ENCODE measurements at regions not wholly inside any gene's neighbourhood (a gene's known extent, or its start where the extent isn't known, plus 50 kb on each side); places are given as distances from the start of the nearest gene placed in this dataset.
"Not testable (repeated sequence)": the region's sequence is repeated elsewhere in the genome, so short reads cannot be mapped to it uniquely, and the experiment has no call there.

DNA sequence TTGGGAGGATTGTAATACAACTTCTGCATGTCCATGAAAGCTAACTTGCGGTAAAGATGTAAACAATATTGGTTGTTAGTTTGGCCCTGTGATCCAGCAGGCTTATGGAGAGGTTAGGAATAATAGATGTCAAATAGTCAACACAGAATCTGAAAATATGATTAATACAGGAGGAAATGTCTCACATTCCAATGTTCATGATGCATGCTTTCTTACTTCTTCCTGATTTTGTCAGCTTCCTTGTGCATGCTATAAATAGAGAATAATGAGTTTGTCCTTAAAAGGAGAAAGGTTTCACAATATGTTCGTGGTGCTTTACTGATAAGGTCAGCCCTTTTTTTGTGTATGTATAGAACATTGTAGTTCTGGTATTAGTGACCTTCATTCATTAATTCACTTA is 136.7 kb downstream of the MMUT start:
- no peaks in the 10 kb centered on the region for H3K36me3 Mint-ChIP-seq (ENCODE audit: low read depth)
- no peaks in the 10 kb centered on the region for H3K27me3 Mint-ChIP-seq (ENCODE audit: insufficient read depth)

DNA sequence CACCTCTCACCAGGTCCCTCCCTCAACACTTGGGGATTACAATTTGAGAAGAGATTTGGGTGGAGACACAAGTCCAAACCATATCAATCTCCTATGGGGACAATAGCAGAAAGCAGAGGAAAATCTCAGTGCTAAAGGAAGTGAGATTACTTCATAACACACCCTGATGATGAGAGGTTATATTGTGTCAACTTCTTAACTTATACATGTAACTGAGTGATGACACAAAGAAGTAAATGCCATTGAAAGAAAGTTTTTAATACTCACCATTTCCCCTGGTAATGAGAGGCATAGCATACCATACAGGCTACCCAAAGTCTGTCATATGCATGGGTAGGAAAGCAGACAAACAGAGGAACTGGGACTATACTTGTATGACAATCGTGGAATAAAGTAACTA is 137.2 kb downstream of the MMUT start:
- Mint-ChIP-seq H3K9me3 (no peaks in the 10 kb centered on the region), H3K4me3 (no peak overlapping the region), H3K4me1 (ENCODE audit: low read depth) (no peaks in the 10 kb centered on the region), H3K27ac (no peak overlapping the region), H3K27me3 (ENCODE audit: insufficient read depth) (no peaks in the 10 kb centered on the region), H3K36me3 (ENCODE audit: low read depth) (no peaks in the 10 kb centered on the region)
- intact Hi-C loops (cut with micrococcal nuclease): no loop called here
- DNase-seq (ENCODE audit: low spot score): no peak

More for the DNA sequence above, 136.7 kb downstream of the MMUT start:
- Mint-ChIP-seq H3K27ac (no peak overlapping the region), H3K4me3 (no peak overlapping the region), H3K4me1 (ENCODE audit: low read depth) (no peaks in the 10 kb centered on the region), H3K9me3 (no peaks in the 10 kb centered on the region)
- DNase-seq (ENCODE audit: low spot score): no peak
- intact Hi-C loops (cut with micrococcal nuclease): no loop called here

DNA sequence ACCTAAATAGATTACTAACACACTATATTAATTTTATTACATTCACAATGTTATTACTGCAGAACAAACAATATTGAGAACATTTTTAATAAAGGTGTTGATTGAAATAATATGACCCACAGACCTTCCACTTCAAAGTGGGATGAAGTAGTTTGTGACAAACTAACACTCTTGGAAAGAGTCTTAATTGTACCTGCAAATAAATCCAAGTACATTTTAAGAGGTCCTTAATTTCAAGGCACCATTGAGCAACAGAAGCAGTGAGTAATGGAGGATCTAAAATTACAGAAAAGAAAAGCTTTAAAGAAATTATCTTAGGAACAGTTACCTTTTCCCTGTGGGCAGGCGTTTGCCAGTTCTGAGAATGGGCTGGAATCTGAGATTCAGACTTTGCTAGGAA is 140.2 kb downstream of the MMUT start:
- DNase-seq (ENCODE audit: low spot score): no peak
- Mint-ChIP-seq H3K9me3 (no peaks in the 10 kb centered on the region), H3K4me1 (ENCODE audit: low read depth) (no peaks in the 10 kb centered on the region), H3K27ac (no peak overlapping the region), H3K27me3 (ENCODE audit: insufficient read depth) (no peaks in the 10 kb centered on the region), H3K36me3 (ENCODE audit: low read depth) (no peaks in the 10 kb centered on the region), H3K4me3 (no peak overlapping the region)
- intact Hi-C loops (cut with micrococcal nuclease): no loop called here

DNA sequence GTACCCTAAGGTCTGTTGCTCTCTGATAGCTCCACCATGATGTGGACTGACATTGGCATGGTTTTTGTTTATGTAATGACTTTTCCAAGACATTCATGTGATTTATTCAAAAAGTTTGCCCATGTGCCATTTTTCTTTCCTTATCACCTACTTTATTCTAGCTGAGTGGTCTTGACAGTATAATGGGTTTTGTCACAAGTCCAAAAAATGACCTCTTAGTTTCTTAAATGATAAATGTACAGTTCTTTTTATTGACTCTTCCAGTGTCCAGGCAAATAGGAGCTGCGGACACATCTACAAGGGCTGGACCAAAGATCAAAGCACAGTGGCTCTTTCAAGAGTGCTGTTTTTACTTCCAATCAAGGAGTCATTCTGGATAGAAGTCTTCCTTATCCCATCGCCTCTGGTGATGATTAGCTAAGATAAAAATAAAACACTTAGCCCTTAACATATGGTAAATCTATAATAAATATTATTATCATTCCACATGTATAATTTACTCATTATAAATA is 141.4 kb downstream of the MMUT start:
- no peaks in the 10 kb centered on the region for H3K27me3 Mint-ChIP-seq (ENCODE audit: insufficient read depth)
- no peak overlapping the region for H3K4me3 Mint-ChIP-seq

DNA sequence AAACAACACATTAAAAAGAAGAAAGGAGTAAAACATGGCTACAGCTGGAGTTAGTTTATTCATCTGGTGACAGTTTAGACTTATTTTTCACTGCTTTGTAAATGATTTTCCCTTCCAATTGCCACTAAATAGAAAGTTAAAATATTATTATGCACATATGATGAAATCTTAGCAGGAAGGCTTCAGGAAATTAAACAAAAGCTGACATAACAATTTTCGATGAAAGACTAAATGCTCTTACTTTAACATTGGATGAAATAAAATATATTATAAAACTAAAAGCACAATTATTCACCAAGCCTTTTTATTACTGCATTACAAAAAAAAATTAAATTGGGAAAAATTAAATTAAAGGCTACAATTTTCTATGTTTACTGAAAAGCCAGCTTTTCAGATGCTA is 158.0 kb downstream of the MMUT start:
- Mint-ChIP-seq H3K4me3 (no peak overlapping the region), H3K4me1 (ENCODE audit: low read depth) (no peaks in the 10 kb centered on the region), H3K27me3 (ENCODE audit: insufficient read depth) (no peaks in the 10 kb centered on the region), H3K27ac (no peak overlapping the region), H3K9me3 (no peaks in the 10 kb centered on the region), H3K36me3 (ENCODE audit: low read depth) (no peaks in the 10 kb centered on the region)
- DNase-seq (ENCODE audit: low spot score): no peak
- intact Hi-C loops (cut with micrococcal nuclease): no loop called here

More for the DNA sequence above, 141.4 kb downstream of the MMUT start:
- H3K4me1 Mint-ChIP-seq (ENCODE audit: low read depth): no peaks in the 10 kb centered on the region
- H3K9me3 Mint-ChIP-seq: no peaks in the 10 kb centered on the region
- H3K36me3 Mint-ChIP-seq (ENCODE audit: low read depth): no peaks in the 10 kb centered on the region
- DNase-seq (ENCODE audit: low spot score): no peak
- H3K27ac Mint-ChIP-seq: no peak overlapping the region
- intact Hi-C loops (cut with micrococcal nuclease): no loop called here

DNA sequence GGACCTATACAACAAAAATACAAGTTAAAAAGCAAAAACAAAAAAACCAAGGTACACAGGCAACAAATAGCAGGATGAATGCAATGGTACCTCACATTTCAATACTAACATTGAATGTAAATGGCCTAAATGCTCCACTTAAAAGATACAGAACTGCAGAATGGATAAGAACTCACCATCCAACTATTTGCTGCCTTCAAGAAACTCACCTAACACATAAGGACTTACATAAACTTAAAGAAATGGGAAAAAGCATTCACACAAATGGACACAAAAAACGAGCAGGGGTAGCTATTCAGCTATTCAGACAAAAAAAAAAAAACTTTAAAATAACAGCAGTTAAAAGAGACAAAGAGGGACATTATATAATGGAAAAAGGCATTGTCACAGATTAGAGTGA is 158.7 kb downstream of the MMUT start:
- H3K9me3 Mint-ChIP-seq; DNase-seq (ENCODE audit: low spot score); H3K4me1 Mint-ChIP-seq (ENCODE audit: low read depth); H3K27ac Mint-ChIP-seq; H3K36me3 Mint-ChIP-seq (ENCODE audit: low read depth); H3K4me3 Mint-ChIP-seq; intact Hi-C loops (cut with micrococcal nuclease); H3K27me3 Mint-ChIP-seq (ENCODE audit: insufficient read depth): not testable (repeated sequence)

DNA sequence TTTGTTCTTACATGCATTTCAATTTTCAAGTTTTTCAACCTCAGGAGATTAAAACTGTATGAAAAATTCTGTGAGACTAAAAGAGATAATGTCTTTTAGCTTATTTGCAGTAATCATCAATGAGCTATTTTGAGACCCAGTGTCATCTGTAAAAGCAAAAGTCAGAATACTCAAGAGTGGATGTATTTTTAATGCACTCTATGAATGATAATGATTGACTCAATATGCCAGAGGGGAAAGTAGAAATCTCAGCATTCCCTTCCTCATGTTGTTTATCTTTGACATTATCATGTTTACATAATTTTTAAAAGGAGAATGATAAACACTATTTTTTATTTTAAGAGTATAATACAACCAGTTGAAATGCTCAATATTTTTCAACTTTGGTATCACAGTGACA is 162.1 kb downstream of the MMUT start:
- intact Hi-C loops (cut with micrococcal nuclease): no loop called here
- Mint-ChIP-seq H3K27me3 (ENCODE audit: insufficient read depth) (no peaks in the 10 kb centered on the region), H3K4me1 (ENCODE audit: low read depth) (no peaks in the 10 kb centered on the region), H3K36me3 (ENCODE audit: low read depth) (no peaks in the 10 kb centered on the region), H3K27ac (no peak overlapping the region), H3K4me3 (no peak overlapping the region), H3K9me3 (no peaks in the 10 kb centered on the region)
- no peak for DNase-seq (ENCODE audit: low spot score)

DNA sequence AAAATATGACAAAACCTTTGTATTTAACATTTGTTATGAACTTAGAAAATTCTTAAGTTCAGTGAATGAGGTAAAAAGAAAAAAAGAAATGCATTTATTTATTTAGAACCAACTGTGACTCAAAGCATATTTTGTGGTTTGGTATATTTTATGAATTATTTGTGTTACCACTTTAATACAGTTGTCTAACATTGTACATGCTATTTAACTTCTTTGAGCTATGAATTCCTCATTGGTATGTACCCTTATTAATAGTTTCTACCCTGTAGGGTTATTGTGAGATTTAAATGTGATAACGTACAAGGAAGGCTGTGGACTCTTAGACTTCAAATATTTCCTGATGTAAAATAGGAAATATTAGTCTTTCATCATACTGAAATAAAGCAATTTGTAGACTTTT is 162.6 kb downstream of the MMUT start:
- Mint-ChIP-seq H3K27me3 (ENCODE audit: insufficient read depth) (no peaks in the 10 kb centered on the region), H3K27ac (no peak overlapping the region), H3K36me3 (ENCODE audit: low read depth) (no peaks in the 10 kb centered on the region), H3K4me1 (ENCODE audit: low read depth) (no peaks in the 10 kb centered on the region), H3K4me3 (no peak overlapping the region), H3K9me3 (no peaks in the 10 kb centered on the region)
- intact Hi-C loops (cut with micrococcal nuclease): no loop called here
- DNase-seq (ENCODE audit: low spot score): no peak

DNA sequence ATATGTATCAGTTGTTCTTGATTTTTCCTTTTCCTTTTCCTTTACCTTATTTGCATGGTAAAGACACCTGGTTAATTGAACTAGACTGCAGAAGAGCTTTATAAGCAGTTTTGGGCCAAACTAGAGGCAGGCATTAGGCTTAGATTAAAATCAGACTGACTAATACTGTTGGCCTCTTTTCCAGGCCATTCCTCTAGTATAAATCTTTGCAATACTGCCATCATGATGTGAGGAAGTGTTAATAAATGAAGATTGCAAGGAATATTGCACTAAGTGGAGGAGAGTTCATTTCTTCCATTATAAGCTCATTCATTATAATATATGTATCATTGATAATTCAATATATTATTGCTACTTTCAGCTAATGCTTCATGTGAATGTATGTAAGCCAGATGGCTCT is 163.8 kb downstream of the MMUT start:
- Mint-ChIP-seq H3K36me3 (ENCODE audit: low read depth) (no peaks in the 10 kb centered on the region), H3K4me3 (no peak overlapping the region), H3K4me1 (ENCODE audit: low read depth) (no peaks in the 10 kb centered on the region), H3K27ac (no peak overlapping the region), H3K9me3 (no peaks in the 10 kb centered on the region), H3K27me3 (ENCODE audit: insufficient read depth) (no peaks in the 10 kb centered on the region)
- no peak for DNase-seq (ENCODE audit: low spot score)
- intact Hi-C loops (cut with micrococcal nuclease): no loop called here

DNA sequence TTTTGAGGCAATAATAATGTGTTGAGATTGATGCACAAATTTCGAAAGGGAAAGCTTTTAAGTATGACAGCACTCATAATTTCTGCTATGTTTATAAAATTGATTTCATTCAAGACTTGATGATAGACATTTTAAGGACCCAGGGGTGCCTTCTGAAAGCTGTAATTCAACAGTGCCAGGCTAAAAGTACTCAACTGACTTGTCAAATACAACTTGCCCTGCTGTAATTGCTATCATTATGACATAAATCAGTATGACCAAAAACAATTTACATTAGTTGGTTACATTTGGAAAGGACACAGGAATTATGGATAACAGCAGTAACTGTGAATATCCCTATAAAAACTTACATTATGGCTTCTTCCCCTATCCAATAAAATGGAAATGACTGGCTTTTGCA is 178.9 kb downstream of the MMUT start:
- no peak overlapping the region for H3K27ac Mint-ChIP-seq
- no peaks in the 10 kb centered on the region for H3K27me3 Mint-ChIP-seq (ENCODE audit: insufficient read depth)
- H3K9me3 Mint-ChIP-seq: no peaks in the 10 kb centered on the region
- no peak overlapping the region for H3K4me3 Mint-ChIP-seq
- no peak for DNase-seq (ENCODE audit: low spot score)
- intact Hi-C loops (cut with micrococcal nuclease): no loop called here
- no peaks in the 10 kb centered on the region for H3K36me3 Mint-ChIP-seq (ENCODE audit: low read depth)
- no peaks in the 10 kb centered on the region for H3K4me1 Mint-ChIP-seq (ENCODE audit: low read depth)

DNA sequence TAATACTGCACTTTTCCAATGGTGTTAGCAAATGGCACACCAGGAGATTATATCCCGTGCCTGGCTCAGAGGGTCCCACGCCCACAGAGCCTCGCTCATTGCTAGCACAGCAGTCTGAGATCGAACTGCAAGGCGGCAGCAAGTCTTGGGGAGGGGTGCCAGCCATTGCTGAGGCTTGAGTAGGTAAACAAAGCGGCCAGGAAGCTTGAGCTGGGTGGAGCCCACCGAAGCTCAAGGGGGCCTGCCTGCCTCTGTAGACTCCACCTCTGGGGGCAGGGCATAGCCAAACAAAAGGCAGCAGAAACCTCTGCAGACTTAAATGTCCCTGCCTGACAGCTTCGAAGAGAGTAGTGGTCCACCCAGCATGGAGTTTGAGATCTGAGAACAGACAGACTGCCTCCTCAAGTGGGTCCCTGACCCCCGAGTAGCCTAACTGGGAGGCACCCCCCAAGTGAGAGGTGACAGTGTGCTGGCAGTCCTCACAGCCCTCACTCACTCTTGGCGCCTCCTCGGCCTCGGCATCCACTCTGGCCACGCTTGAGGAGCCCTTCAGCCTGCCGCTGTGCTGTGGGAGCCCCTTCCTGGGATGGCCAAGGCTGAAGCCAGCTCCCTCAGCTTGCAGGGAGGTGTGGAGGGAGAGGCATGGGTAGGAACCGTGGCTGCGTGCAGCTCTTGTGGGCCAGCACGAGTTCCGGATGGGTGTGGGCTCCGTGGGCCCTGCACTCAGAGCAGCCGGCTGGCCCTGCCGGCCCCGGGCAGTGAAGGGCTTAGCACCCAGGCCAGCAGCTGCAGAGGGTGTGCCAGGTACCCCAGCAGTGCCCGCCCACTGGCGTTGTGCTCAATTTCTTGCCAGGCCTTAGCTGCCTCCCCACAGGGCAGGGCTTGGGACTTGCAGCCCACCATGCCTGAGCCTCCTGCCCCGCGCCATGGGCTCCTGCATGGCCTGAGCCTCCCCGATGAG is 188.0 kb downstream of the MMUT start:
- intact Hi-C loops (cut with micrococcal nuclease); H3K27me3 Mint-ChIP-seq (ENCODE audit: insufficient read depth); H3K4me3 Mint-ChIP-seq; H3K4me1 Mint-ChIP-seq (ENCODE audit: low read depth); H3K27ac Mint-ChIP-seq; H3K36me3 Mint-ChIP-seq (ENCODE audit: low read depth); DNase-seq (ENCODE audit: low spot score); H3K9me3 Mint-ChIP-seq: not testable (repeated sequence)

DNA sequence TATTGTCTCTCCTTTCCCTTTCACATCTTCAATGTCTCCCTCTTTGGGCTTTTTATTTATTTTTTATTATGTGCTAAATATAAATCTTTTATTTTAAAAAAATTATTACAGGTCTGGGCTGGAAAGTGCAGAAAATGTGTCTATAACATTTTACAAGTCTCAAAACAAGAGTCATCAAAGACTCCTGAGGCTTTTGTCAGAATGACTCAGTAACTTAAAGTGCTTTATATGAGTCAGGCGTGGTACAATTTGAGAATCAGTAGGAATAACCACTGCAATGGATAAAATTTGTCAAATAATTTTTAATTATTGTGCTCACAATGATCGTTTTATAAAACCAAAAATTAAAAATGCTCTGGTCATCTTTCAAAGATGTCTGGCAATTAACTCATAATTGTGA is 193.9 kb downstream of the MMUT start:
- Mint-ChIP-seq H3K36me3 (ENCODE audit: low read depth) (no peaks in the 10 kb centered on the region), H3K27me3 (ENCODE audit: insufficient read depth) (no peaks in the 10 kb centered on the region), H3K9me3 (no peaks in the 10 kb centered on the region), H3K4me1 (ENCODE audit: low read depth) (no peaks in the 10 kb centered on the region), H3K4me3 (no peak overlapping the region), H3K27ac (no peak overlapping the region)
- intact Hi-C loops (cut with micrococcal nuclease): no loop called here
- no peak for DNase-seq (ENCODE audit: low spot score)

DNA sequence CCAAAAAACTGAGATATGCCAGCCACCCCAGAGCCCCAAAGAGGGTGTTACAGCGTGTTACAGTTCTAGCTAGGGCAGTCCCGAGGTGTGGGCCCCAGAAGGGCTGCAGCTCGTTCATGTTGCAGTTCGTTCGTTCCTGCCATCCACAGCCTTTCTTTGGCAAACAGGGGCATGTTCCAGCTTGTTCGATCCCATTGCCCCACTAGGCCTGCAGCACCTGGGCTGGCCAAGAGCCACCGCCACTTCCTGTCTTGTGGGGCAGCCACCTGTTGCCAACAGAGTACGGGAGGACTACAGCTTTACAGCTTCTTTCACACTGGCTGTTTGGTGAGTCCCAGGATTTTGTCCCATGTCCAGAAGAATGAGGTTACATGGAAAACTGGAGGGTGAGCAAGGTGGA is 198.1 kb downstream of the MMUT start:
- no peaks in the 10 kb centered on the region for H3K27me3 Mint-ChIP-seq (ENCODE audit: insufficient read depth)
- no peaks in the 10 kb centered on the region for H3K36me3 Mint-ChIP-seq (ENCODE audit: low read depth)
- no peaks in the 10 kb centered on the region for H3K4me1 Mint-ChIP-seq (ENCODE audit: low read depth)
- intact Hi-C loops (cut with micrococcal nuclease): no loop called here
- H3K4me3 Mint-ChIP-seq: no peak overlapping the region
- no peaks in the 10 kb centered on the region for H3K9me3 Mint-ChIP-seq
- DNase-seq (ENCODE audit: low spot score): no peak
- H3K27ac Mint-ChIP-seq: no peak overlapping the region

Measured in activated T-helper 1 cell treated with anti-CD3 and anti-CD28 coated beads, Interleukin-12 subunit alpha, Interleukin-12 subunit beta, Interleukin-2, Interleukin-4 antibody, amounts not matched to agents 30 ng/mL and 10 ng/mL and 1 ng/mL, durations not matched to agents 14 hours and 24 hours and 36 hours (primary cell).